ENCODE measurements at regions not wholly inside any gene's neighbourhood (a gene's known extent, or its start where the extent isn't known, plus 50 kb on each side); places are given as distances from the start of the nearest gene placed in this dataset.

GRCh38 chr16:86002178-86002900 is 103.4 kb downstream of the IRF8 start:
- TF ChIP-seq, protein P1, sequence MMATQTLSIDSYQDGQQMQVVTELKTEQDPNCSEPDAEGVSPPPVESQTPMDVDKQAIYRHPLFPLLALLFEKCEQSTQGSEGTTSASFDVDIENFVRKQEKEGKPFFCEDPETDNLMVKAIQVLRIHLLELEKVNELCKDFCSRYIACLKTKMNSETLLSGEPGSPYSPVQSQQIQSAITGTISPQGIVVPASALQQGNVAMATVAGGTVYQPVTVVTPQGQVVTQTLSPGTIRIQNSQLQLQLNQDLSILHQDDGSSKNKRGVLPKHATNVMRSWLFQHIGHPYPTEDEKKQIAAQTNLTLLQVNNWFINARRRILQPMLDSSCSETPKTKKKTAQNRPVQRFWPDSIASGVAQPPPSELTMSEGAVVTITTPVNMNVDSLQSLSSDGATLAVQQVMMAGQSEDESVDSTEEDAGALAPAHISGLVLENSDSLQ (IDR thresholded peaks at IDR 0.05): no peak
- TF ChIP-seq SUZ12 (IDR thresholded peaks at IDR 0.05) (no peak), BHLHE40 (IDR thresholded peaks at IDR 0.05; ENCODE audit: borderline replicate concordance) (no peak), NFRKB (IDR thresholded peaks at IDR 0.05) (no peak), HDGF (IDR thresholded peaks at IDR 0.05; ENCODE audit: borderline replicate concordance) (no peak), TARDBP (IDR thresholded peaks at IDR 0.05) (no peak)
